IMR-90 (cell line): ENCODE measurements at regions not wholly inside any gene's neighbourhood (a gene's known extent, or its start where the extent isn't known, plus 50 kb on each side); places are given as distances from the start of the nearest gene placed in this dataset.

Source experiments
- ATAC-seq: fragments of 200-7000 bp; cut with Tn5 transposase; 2 replicates; pipeline ENCODE4 v1.9.1; 2020; ENCODE audit warnings: low read depth, mild to moderate bottlenecking, moderate library complexity
- BruUV-seq: library from RNA; stranded (reverse); fragments of 400-500 nt; replicated peaks from 2 replicates; lab custom pipeline; 2021; lab: Mats Ljungman, UMichigan
- CTCF ChIA-PET: fragments of 300-600 bp; formaldehyde crosslinking; extraction: SDS; loops from one replicate; lab custom pipeline; 2021; ENCODE audit warnings: antibody characterized with exemption; lab: Yijun Ruan, JAX
- POLR2A ChIA-PET: fragments of 300-600 bp; sonication (Branson Sonifier 250); formaldehyde crosslinking; loops from one replicate; lab custom pipeline; 2022; ENCODE audit warnings: antibody characterized with exemption; ENCODE audit not compliant: unreplicated experiment; lab: Charles Lee
- DNase-seq: peaks from one replicate; pipeline ENCODE4 v3.0.0; 2013
- H2AFZ ChIP-seq: replicated peaks from 2 replicates; pipeline ENCODE3; 2013; ENCODE audit warnings: low read length, mild to moderate bottlenecking; ENCODE audit not compliant: poor library complexity
- H2AK5ac ChIP-seq: 2 replicates; pipeline ENCODE4 v1.6.1; 2013; ENCODE audit warnings: low read depth, low read length, inconsistent platforms
- H2AK9ac ChIP-seq: replicated peaks from 2 replicates; pipeline ENCODE3; 2013; ENCODE audit warnings: mild to moderate bottlenecking, low read depth, low read length, moderate library complexity; ENCODE audit not compliant: poor library complexity
- H2BK120ac ChIP-seq: 2 replicates; pipeline ENCODE4 v1.6.1; 2013; ENCODE audit warnings: low read depth, low read length, inconsistent platforms
- H2BK15ac ChIP-seq: 3 replicates; pipeline ENCODE4 v1.6.1; 2013; ENCODE audit warnings: low read depth, low read length, inconsistent platforms
- H2BK20ac ChIP-seq: 2 replicates; pipeline ENCODE4 v1.6.1; 2013; ENCODE audit warnings: low read depth, mild to moderate bottlenecking, inconsistent platforms, low read length, moderate library complexity
- H2BK5ac ChIP-seq: 2 replicates; pipeline ENCODE4 v1.6.1; 2013; ENCODE audit warnings: mild to moderate bottlenecking, low read depth, low read length, inconsistent platforms; ENCODE audit not compliant: poor library complexity, severe bottlenecking
- H3K14ac ChIP-seq: replicated peaks from 2 replicates; pipeline ENCODE4 v1.6.1; 2013; ENCODE audit warnings: low read depth, low read length, inconsistent platforms
- H3K18ac ChIP-seq: 2 replicates; pipeline ENCODE4 v1.6.1; 2013; ENCODE audit warnings: low read depth, low read length, control low read depth
- H3K23ac ChIP-seq: 2 replicates; pipeline ENCODE4 v1.6.1; 2013; ENCODE audit warnings: low read depth, low read length, inconsistent platforms
- H3K27ac ChIP-seq: 2 replicates; pipeline ENCODE4 v1.5.1; 2013; ENCODE audit warnings: mild to moderate bottlenecking, control low read depth, low read length; ENCODE audit not compliant: insufficient read depth
- H3K27me3 ChIP-seq: 2 replicates; pipeline ENCODE4 v1.6.1; 2013; ENCODE audit warnings: low read length; ENCODE audit not compliant: control insufficient read depth, insufficient read depth
- H3K36me3 ChIP-seq: 2 replicates; pipeline ENCODE4 v1.6.1; 2013; ENCODE audit warnings: low read length, mixed read lengths; ENCODE audit not compliant: control insufficient read depth, insufficient read depth
- H3K4ac ChIP-seq: 2 replicates; pipeline ENCODE4 v1.6.1; 2013; ENCODE audit warnings: low read depth, low read length, inconsistent platforms
- H3K4me1 ChIP-seq: 2 replicates; pipeline ENCODE4 v1.6.1; 2013; ENCODE audit warnings: low read length, mixed read lengths; ENCODE audit not compliant: control insufficient read depth, insufficient read depth
- H3K4me2 ChIP-seq: 2 replicates; pipeline ENCODE4 v1.6.1; 2013; ENCODE audit warnings: low read depth, mild to moderate bottlenecking, control low read depth, low read length, moderate library complexity
- H3K4me3 ChIP-seq: 2 replicates; pipeline ENCODE4 v1.5.1; 2013; ENCODE audit warnings: low read depth, mild to moderate bottlenecking, control low read depth, low read length, moderate library complexity; ENCODE audit not compliant: insufficient read depth
- H3K56ac ChIP-seq: 2 replicates; pipeline ENCODE4 v1.6.1; 2013; ENCODE audit warnings: low read length, inconsistent platforms; ENCODE audit not compliant: insufficient read depth; ENCODE audit errors: extremely low read depth
- H3K79me1 ChIP-seq, 2 experiments: 2 replicates each; pipeline ENCODE4 v1.6.1; 2013; ENCODE audit warnings: low read length in 2 of 2, inconsistent platforms in 1 of 2, low read depth in 1 of 2
- H3K9ac ChIP-seq: 2 replicates; pipeline ENCODE4 v1.6.1; 2013; ENCODE audit warnings: low read depth, low read length, control low read depth
- H3K9me1 ChIP-seq: 2 replicates; pipeline ENCODE4 v1.6.1; 2013; ENCODE audit warnings: low read length, inconsistent platforms; ENCODE audit not compliant: insufficient read depth
- H3K9me3 ChIP-seq: 2 replicates; pipeline ENCODE4 v1.6.1; 2013; ENCODE audit warnings: low read length; ENCODE audit not compliant: control insufficient read depth, insufficient read depth
- H4K20me1 ChIP-seq: 2 replicates; pipeline ENCODE4 v1.6.1; 2013; ENCODE audit warnings: low read length, inconsistent platforms; ENCODE audit not compliant: insufficient read depth
- H4K5ac ChIP-seq: 2 replicates; pipeline ENCODE4 v1.6.1; 2013; ENCODE audit warnings: mild to moderate bottlenecking, low read depth, low read length, control low read depth
- H4K8ac ChIP-seq, 2 experiments: 2 replicates each; pipeline ENCODE4 v1.6.1; 2013; ENCODE audit warnings: low read depth in 2 of 2, low read length in 2 of 2, control low read depth in 1 of 2, inconsistent platforms in 1 of 2
- H4K91ac ChIP-seq: 2 replicates; pipeline ENCODE4 v1.6.1; 2013; ENCODE audit warnings: low read depth, low read length, inconsistent platforms; ENCODE audit not compliant: insufficient read depth
- CEBPB ChIP-seq: IDR thresholded peaks from 2 replicates; pipeline ENCODE4 v1.6.1; 2012; ENCODE audit warnings: low read depth, low read length, improper control_type of control experiment
- MAFK ChIP-seq: IDR thresholded peaks from 2 replicates; pipeline ENCODE4 v1.6.1; 2012; ENCODE audit warnings: low read depth, low read length, improper control_type of control experiment
- WGBS, 2 experiments: methylation state at CpG; one replicate each; pipeline versions ENCODE4 v1.1.5 to v1.1.7; 2013; ENCODE audit warnings: missing lambda C conversion rate in 2 of 2; ENCODE audit not compliant: insufficient read length in 1 of 2; ENCODE audit errors: extremely low coverage in 2 of 2; 5-methylcytosine and 5-hydroxymethylcytosine counted together
- dilution Hi-C: fragments of 300-500 bp; cut with HindIII; formaldehyde crosslinking; loops from one replicate; pipeline ENCODE4 v1.14.3; 2018; ENCODE audit warnings: low sequenced_read_pairs; ENCODE audit not compliant: unreplicated experiment
- in situ Hi-C: fragments of 300-500 bp; cut with MboI; formaldehyde crosslinking; loops from 3 replicates; pipeline ENCODE4 v1.14.3; 2019; ENCODE audit warnings: low sequenced_read_pairs, inconsistent platforms, mixed read lengths
- intact Hi-C: fragments of 100-400 bp; cut with micrococcal nuclease; formaldehyde crosslinking; loops from 2 replicates; pipeline ENCODE4 v1.10.0; 2022

DNA sequence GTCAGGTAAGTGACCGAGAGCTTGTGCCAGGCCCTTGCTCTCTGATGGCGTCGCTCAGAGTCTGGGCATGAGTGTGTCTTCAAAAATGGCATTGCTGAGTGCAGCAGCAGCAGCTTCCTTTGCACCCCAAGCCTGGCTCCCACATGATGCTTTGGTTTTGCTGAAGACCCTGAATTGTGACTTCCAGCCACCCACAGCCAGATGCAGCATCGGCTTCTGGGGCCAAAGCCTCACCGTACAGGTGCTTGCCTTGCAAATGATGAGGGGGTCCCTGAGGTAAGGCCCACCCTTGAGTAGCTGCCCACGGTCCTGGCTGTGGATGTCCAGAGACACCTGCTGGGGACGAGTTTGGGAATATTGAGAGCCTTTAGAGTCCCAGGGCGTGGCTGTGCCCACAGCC is 57.9 kb downstream of the JAKMIP3 start:
- Histone ChIP-seq H4K8ac (no peak overlapping the region), H3K9ac (no peak overlapping the region), H3K4me3 (no peak overlapping the region), H2BK20ac (no peak overlapping the region), H3K4ac (no peak overlapping the region), H3K79me1 (no peaks in the 10 kb centered on the region), H4K5ac (no peak overlapping the region), H3K56ac (no peak overlapping the region), H2BK5ac (no peak overlapping the region), H4K91ac (no peak overlapping the region), H3K4me1 (no peaks in the 10 kb centered on the region), H2AK9ac (no peak overlapping the region), H2AK5ac (no peak overlapping the region), H3K9me1 (no peaks in the 10 kb centered on the region), H2BK15ac (no peak overlapping the region), H3K23ac (no peak overlapping the region), H2BK120ac (no peak overlapping the region), H3K18ac (no peak overlapping the region), H3K27me3 (peaks cover 16% of the 10 kb centered on the region), H3K4me2 (no peak overlapping the region), H3K14ac (no peak overlapping the region), H4K20me1 (no peaks in the 10 kb centered on the region), H3K27ac (no peak overlapping the region), H3K36me3 (no peaks in the 10 kb centered on the region), H2AFZ (no peak overlapping the region), H3K9me3 (no peaks in the 10 kb centered on the region)
- no peak for DNase-seq
- in situ Hi-C loops, result no loop called here
- dilution Hi-C loops, result no loop called here
- CTCF ChIA-PET, result no interaction called here
- BruUV-seq, result no TSS peak
- ATAC-seq, result no peak
- TF ChIP-seq CEBPB, result no peak
- TF ChIP-seq MAFK, result no peak
- intact Hi-C loops, result no loop called here
- POLR2A ChIA-PET, result no interaction called here
- 69% methylated on average over 3 of the region's 8 CpGs; no CpG with 5 or more reads in 1 of the 2 experiments for WGBS, 2 experiments
